NCI-H345 (cell line): ENCODE measurements at regions not wholly inside any gene's neighbourhood (a gene's known extent, or its start where the extent isn't known, plus 50 kb on each side); places are given as distances from the start of the nearest gene placed in this dataset.
"Not testable (repeated sequence)": the region's sequence is repeated elsewhere in the genome, so short reads cannot be mapped to it uniquely, and the experiment has no call there.

Source experiments
- DNase-seq: peaks from one replicate; lab custom pipeline; 2025; lab: John Stamatoyannopoulos, UW

- DNase-seq, result not testable (repeated sequence)
Observed at GRCh38 chr2:194367390-194367789, 1289.6 kb upstream of the SLC39A10 start.

GRCh38 chr2:194363878-194364277, 1293.1 kb upstream of the SLC39A10 start:
- no peak for DNase-seq

- no peak for DNase-seq
Observed at GRCh38 chr2:194363295-194363694, 1293.7 kb upstream of the SLC39A10 start.

GRCh38 chr2:194352505-194352904, 1304.5 kb upstream of the SLC39A10 start:
- no peak for DNase-seq

GRCh38 chr2:194346193-194346592, 1310.8 kb upstream of the SLC39A10 start:
- DNase-seq, result peak; percentile 8

- DNase-seq, result no peak
Observed at GRCh38 chr2:194345347-194345746, 1311.7 kb upstream of the SLC39A10 start.

- no peak for DNase-seq
Observed at GRCh38 chr2:194343167-194343566, 1313.9 kb upstream of the SLC39A10 start.

- DNase-seq, result no peak
Observed at GRCh38 chr2:194332799-194333490, 1324.1 kb upstream of the SLC39A10 start.

- no peak for DNase-seq
Observed at GRCh38 chr2:194328456-194328855, 1328.6 kb upstream of the SLC39A10 start.

- DNase-seq, result no peak
Observed at GRCh38 chr2:194327196-194327888, 1329.7 kb upstream of the SLC39A10 start.

GRCh38 chr2:194323740-194324139, 1333.3 kb upstream of the SLC39A10 start:
- DNase-seq, result no peak

- no peak for DNase-seq
Observed at GRCh38 chr2:194320520-194320919, 1336.5 kb upstream of the SLC39A10 start.

- DNase-seq, result no peak
Observed at GRCh38 chr2:194319222-194319992, 1337.6 kb upstream of the SLC39A10 start.

- no peak for DNase-seq
Observed at GRCh38 chr2:194314042-194314441, 1343.0 kb upstream of the SLC39A10 start.

GRCh38 chr2:194304191-194304590, 1352.8 kb upstream of the SLC39A10 start:
- no peak for DNase-seq

- peak; percentile 28 for DNase-seq
Observed at GRCh38 chr2:194301946-194302345, 1355.1 kb upstream of the SLC39A10 start.

- DNase-seq, result no peak
Observed at GRCh38 chr2:194294156-194294555, 1362.9 kb upstream of the SLC39A10 start.

GRCh38 chr2:194291104-194291503, 1365.9 kb upstream of the SLC39A10 start:
- no peak for DNase-seq

GRCh38 chr2:194289712-194290346, 1367.2 kb upstream of the SLC39A10 start:
- no peak for DNase-seq

- not testable (repeated sequence) for DNase-seq
Observed at GRCh38 chr2:194276667-194277066, 1380.4 kb upstream of the SLC39A10 start.

GRCh38 chr2:194271293-194271961, 1385.6 kb upstream of the SLC39A10 start:
- DNase-seq, result no peak

GRCh38 chr2:194270648-194271047, 1386.4 kb upstream of the SLC39A10 start:
- no peak for DNase-seq
